OCI-LY7 (cell line): ENCODE measurements at regions not wholly inside any gene's neighbourhood (a gene's known extent, or its start where the extent isn't known, plus 50 kb on each side); places are given as distances from the start of the nearest gene placed in this dataset.

ENCODE experiments used
- BruUV-seq: library from RNA; stranded (reverse); fragments of 400-500 nt; replicated peaks from 2 replicates; lab custom pipeline; 2021; lab: Mats Ljungman, UMichigan
- CTCF ChIA-PET: fragments of 300-600 bp; sonication (Branson Sonifier 250); formaldehyde crosslinking; loops from one replicate; lab custom pipeline; 2022; ENCODE audit warnings: antibody characterized with exemption; ENCODE audit not compliant: unreplicated experiment; lab: Charles Lee
- POLR2A ChIA-PET: fragments of 300-600 bp; sonication (Branson Sonifier 250); formaldehyde crosslinking; loops from one replicate; lab custom pipeline; 2022; ENCODE audit warnings: antibody characterized with exemption; lab: Charles Lee
- DNase-seq: peaks from one replicate; pipeline ENCODE4 v3.0.0-alpha.2; 2015; ENCODE audit warnings: low spot score
- H2AFZ ChIP-seq: fragments of 200-600 bp; sonication (generic), shearing (Covaris generic); 2 replicates; pipeline ENCODE4 v1.6.1; 2014; ENCODE audit warnings: mild to moderate bottlenecking, antibody characterized with exemption, low read length, moderate library complexity
- H3K27ac ChIP-seq: fragments of 200-600 bp; sonication (generic); 2 replicates; pipeline ENCODE4 v1.5.1; 2014; ENCODE audit warnings: mixed run types, low read depth, mild to moderate bottlenecking, moderate library complexity, low read length, inconsistent platforms; ENCODE audit not compliant: poor library complexity, severe bottlenecking
- H3K36me3 ChIP-seq: fragments of 200-600 bp; sonication (generic); 2 replicates; pipeline ENCODE4 v1.6.1; 2014; ENCODE audit warnings: mild to moderate bottlenecking, antibody characterized with exemption, low read length, moderate library complexity, mixed read lengths; ENCODE audit not compliant: insufficient read depth
- H3K4me1 ChIP-seq: fragments of 200-600 bp; sonication (generic); 2 replicates; pipeline ENCODE4 v1.5.1; 2014; ENCODE audit warnings: mild to moderate bottlenecking, low read length; ENCODE audit not compliant: insufficient read depth, poor library complexity, severe bottlenecking
- H3K4me2 ChIP-seq: fragments of 200-600 bp; sonication (generic); 2 replicates; pipeline ENCODE4 v1.6.1; 2014; ENCODE audit warnings: mild to moderate bottlenecking, low read length
- H3K4me3 ChIP-seq: fragments of 200-600 bp; sonication (generic); 2 replicates; pipeline ENCODE4 v1.5.1; 2014; ENCODE audit warnings: mild to moderate bottlenecking, low read depth, low read length; ENCODE audit not compliant: poor library complexity, severe bottlenecking
- H3K79me2 ChIP-seq: fragments of 200-600 bp; sonication (generic); 2 replicates; pipeline ENCODE4 v1.6.1; 2016; ENCODE audit warnings: low read depth, mild to moderate bottlenecking, low read length, moderate library complexity, mixed read lengths; ENCODE audit not compliant: insufficient read depth
- H3K9me2 ChIP-seq: fragments of 200-600 bp; sonication (generic); 2 replicates; pipeline ENCODE4 v1.6.1; 2016; ENCODE audit warnings: mild to moderate bottlenecking, low read length, mixed read lengths; ENCODE audit not compliant: insufficient read depth
- H3K9me3 ChIP-seq: fragments of 200-600 bp; sonication (generic); 2 replicates; pipeline ENCODE4 v1.6.1; 2014; ENCODE audit warnings: mild to moderate bottlenecking, mixed run types, low read length, mixed read lengths
- H4K20me1 ChIP-seq: fragments of 200-600 bp; sonication (generic); 2 replicates; pipeline ENCODE4 v1.6.1; 2014; ENCODE audit warnings: mild to moderate bottlenecking, antibody characterized with exemption, low read length, moderate library complexity, mixed read lengths; ENCODE audit not compliant: insufficient read depth
- EZH2phosphoT487 ChIP-seq: fragments of 200-600 bp; sonication (generic); IDR thresholded peaks from 2 replicates; pipeline ENCODE4 v1.6.1; 2018; ENCODE audit warnings: low read depth, borderline replicate concordance, mild to moderate bottlenecking, mixed run types, antibody characterized with exemption, low read length, moderate library complexity, mixed read lengths
- intact Hi-C: fragments of 100-400 bp; cut with micrococcal nuclease; formaldehyde crosslinking; loops from one replicate; pipeline ENCODE4 v1.10.0; 2022; ENCODE audit not compliant: unreplicated experiment
- TF ChIP-seq, protein P1 (sequence below): fragments of 200-600 bp; sonication (generic); conservative IDR thresholded peaks from 2 replicates; pipeline ENCODE4 v1.5.1; 2014; ENCODE audit warnings: mild to moderate bottlenecking, antibody characterized with exemption, low read length, moderate library complexity, mixed read lengths

DNA sequence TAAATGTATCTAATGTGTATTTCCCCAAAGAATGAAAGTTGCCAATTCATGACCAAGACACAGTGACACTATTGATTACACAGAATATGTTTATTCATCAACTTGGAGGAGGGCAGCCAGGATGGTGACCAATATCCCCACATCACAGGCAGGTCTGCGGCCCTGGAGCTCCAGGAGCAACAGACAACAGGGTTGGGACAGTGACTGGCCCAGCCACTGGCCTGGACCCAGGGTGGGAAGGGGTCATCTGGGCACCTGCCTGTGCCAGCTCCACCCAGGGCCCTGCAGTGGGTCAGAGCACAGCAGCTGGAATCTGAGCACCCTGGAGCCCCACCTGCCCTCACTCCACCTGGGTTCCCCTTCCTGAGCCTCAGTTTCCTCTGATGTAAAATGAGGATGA is 466.1 kb downstream of the MATN1 start:
- Histone ChIP-seq H3K9me2 (no peaks in the 10 kb centered on the region), H3K27ac (no peak overlapping the region), H3K4me3 (no peak overlapping the region), H2AFZ (no peak overlapping the region), H3K36me3 (no peaks in the 10 kb centered on the region), H4K20me1 (no peaks in the 10 kb centered on the region), H3K9me3 (no peaks in the 10 kb centered on the region), H3K4me2 (no peak overlapping the region), H3K4me1 (no peaks in the 10 kb centered on the region), H3K79me2 (no peaks in the 10 kb centered on the region)
- CTCF ChIA-PET = no interaction called here
- TF ChIP-seq, protein P1, sequence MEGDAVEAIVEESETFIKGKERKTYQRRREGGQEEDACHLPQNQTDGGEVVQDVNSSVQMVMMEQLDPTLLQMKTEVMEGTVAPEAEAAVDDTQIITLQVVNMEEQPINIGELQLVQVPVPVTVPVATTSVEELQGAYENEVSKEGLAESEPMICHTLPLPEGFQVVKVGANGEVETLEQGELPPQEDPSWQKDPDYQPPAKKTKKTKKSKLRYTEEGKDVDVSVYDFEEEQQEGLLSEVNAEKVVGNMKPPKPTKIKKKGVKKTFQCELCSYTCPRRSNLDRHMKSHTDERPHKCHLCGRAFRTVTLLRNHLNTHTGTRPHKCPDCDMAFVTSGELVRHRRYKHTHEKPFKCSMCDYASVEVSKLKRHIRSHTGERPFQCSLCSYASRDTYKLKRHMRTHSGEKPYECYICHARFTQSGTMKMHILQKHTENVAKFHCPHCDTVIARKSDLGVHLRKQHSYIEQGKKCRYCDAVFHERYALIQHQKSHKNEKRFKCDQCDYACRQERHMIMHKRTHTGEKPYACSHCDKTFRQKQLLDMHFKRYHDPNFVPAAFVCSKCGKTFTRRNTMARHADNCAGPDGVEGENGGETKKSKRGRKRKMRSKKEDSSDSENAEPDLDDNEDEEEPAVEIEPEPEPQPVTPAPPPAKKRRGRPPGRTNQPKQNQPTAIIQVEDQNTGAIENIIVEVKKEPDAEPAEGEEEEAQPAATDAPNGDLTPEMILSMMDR = no peak
- no peak for TF ChIP-seq EZH2phosphoT487
- DNase-seq = no peak
- intact Hi-C loops = no loop called here
- POLR2A ChIA-PET = no interaction called here
- BruUV-seq = no TSS peak

DNA sequence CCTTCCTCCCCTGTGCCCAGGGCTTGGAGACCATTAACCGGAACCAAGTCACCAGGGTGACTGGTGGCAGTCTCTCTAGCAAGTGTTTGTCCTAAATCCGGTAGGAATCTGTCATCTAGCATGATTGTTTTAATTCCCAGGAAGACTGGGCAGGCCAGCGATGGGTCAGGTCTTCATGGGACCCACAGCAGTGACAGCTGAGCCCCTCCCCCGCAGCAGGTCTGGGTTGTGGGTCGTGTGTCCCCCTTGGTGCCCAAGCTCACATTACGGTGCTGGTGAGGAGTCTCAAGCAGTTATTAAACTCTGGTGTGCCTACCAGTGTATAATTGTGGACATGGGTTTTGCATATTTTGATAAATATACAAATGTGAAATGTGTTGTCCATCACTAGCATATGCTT is 466.5 kb downstream of the MATN1 start:
- CTCF ChIA-PET = interaction anchor here (0.5 to 0.6 kb wide), 2 partner anchors 10 to 218 kb away, joined by 3 read pairs; no protein-coding TSS in a partner anchor
- no peak overlapping the region for H3K4me3 ChIP-seq
- H3K79me2 ChIP-seq = no peaks in the 10 kb centered on the region
- POLR2A ChIA-PET = no interaction called here
- H3K36me3 ChIP-seq = no peaks in the 10 kb centered on the region
- H3K9me3 ChIP-seq = no peaks in the 10 kb centered on the region
- H2AFZ ChIP-seq = no peak overlapping the region
- no peaks in the 10 kb centered on the region for H4K20me1 ChIP-seq
- TF ChIP-seq, protein P1 = no peak
- no peak for TF ChIP-seq EZH2phosphoT487
- intact Hi-C loops = no loop called here
- no TSS peak for BruUV-seq
- no peaks in the 10 kb centered on the region for H3K4me1 ChIP-seq
- DNase-seq = no peak
- H3K27ac ChIP-seq = no peak overlapping the region
- no peak overlapping the region for H3K4me2 ChIP-seq
- H3K9me2 ChIP-seq = no peaks in the 10 kb centered on the region

DNA sequence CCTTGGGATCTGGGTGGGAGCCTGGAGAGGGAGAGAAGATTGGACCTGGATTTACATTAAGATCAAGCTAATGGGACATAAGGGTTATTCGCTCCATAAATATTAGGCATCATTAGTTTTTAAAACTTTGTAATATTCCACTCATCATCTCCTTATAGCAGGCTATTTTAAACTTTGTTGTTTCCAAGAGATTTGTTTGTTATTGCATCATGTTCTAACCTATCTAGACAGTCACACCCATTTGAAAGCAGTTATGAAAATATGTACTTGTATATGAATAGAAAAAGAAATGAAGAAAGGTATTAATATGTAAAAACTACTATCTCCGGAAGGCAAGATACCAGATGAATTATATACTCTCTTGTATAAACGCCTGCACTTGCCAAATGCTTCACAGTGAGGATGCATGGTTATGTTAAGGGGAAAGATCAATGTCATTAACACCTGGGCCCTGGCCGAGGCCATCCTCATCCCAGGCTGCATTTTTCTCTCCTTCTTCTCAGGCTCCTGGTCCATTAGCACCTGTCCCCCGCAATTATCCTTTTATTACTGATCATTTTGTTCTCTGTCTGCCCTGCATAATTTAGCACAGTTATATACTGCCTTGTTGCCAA is 468.2 kb downstream of the MATN1 start:
- ChIA-PET POLR2A (interaction anchor here (0.8 kb wide), 1 partner anchor 665 kb away, joined by 3 read pairs; no protein-coding TSS in a partner anchor), CTCF (no interaction called here)
- intact Hi-C loops = no loop called here
- Histone ChIP-seq H3K79me2 (no peaks in the 10 kb centered on the region), H3K9me2 (no peaks in the 10 kb centered on the region), H3K27ac (no peak overlapping the region), H2AFZ (no peak overlapping the region), H4K20me1 (no peaks in the 10 kb centered on the region), H3K9me3 (no peaks in the 10 kb centered on the region), H3K4me3 (no peak overlapping the region), H3K4me1 (no peaks in the 10 kb centered on the region), H3K36me3 (no peaks in the 10 kb centered on the region), H3K4me2 (no peak overlapping the region)
- no TSS peak for BruUV-seq
- TF ChIP-seq, protein P1 = no peak
- TF ChIP-seq EZH2phosphoT487 = no peak
- no peak for DNase-seq
